Activated CD8-positive, alpha-beta memory T cell treated with anti-CD3 and anti-CD28 coated beads for 48 hours (primary cell): ENCODE measurements at regions not wholly inside any gene's neighbourhood (a gene's known extent, or its start where the extent isn't known, plus 50 kb on each side); places are given as distances from the start of the nearest gene placed in this dataset.

Experiments used
- DNase-seq, 3 experiments: peaks; one replicate each; pipeline ENCODE4 v3.0.0-alpha.2; 2020; ENCODE audit warnings: low read depth in 2 of 3, low spot score in 2 of 3

GRCh38 chr2:217418090-217418489, 558.2 kb upstream of the TNP1 start:
- no peak for DNase-seq

GRCh38 chr2:217417536-217417935, 557.7 kb upstream of the TNP1 start:
- no peak for DNase-seq

GRCh38 chr2:217415316-217415715, 555.5 kb upstream of the TNP1 start:
- DNase-seq = no peak

GRCh38 chr2:217414429-217414828, 554.6 kb upstream of the TNP1 start:
- no peak for DNase-seq

GRCh38 chr2:217413193-217413592, 553.3 kb upstream of the TNP1 start:
- DNase-seq = no peak

GRCh38 chr2:217412721-217413120, 552.9 kb upstream of the TNP1 start:
- DNase-seq = no peak

GRCh38 chr2:217412277-217412676, 552.4 kb upstream of the TNP1 start:
- no peak for DNase-seq

- no peak for DNase-seq
Observed at GRCh38 chr2:217410681-217410960, 550.8 kb upstream of the TNP1 start.

GRCh38 chr2:217409949-217410680, 550.3 kb upstream of the TNP1 start:
- DNase-seq = no peak

GRCh38 chr2:217407362-217407761, 547.5 kb upstream of the TNP1 start:
- no peak for DNase-seq

GRCh38 chr2:217404236-217404760, 544.4 kb upstream of the TNP1 start:
- no peak for DNase-seq

GRCh38 chr2:217402761-217403383, 543.0 kb upstream of the TNP1 start:
- DNase-seq = no peak

- DNase-seq = no peak
Observed at GRCh38 chr2:217402144-217402543, 542.3 kb upstream of the TNP1 start.

- no peak for DNase-seq
Observed at GRCh38 chr2:217399291-217399690, 539.4 kb upstream of the TNP1 start.

GRCh38 chr2:217398860-217399259, 539.0 kb upstream of the TNP1 start:
- DNase-seq = no peak

- no peak for DNase-seq
Observed at GRCh38 chr2:217398101-217398500, 538.2 kb upstream of the TNP1 start.

- no peak for DNase-seq
Observed at GRCh38 chr2:217396586-217396985, 536.7 kb upstream of the TNP1 start.

GRCh38 chr2:217396165-217396564, 536.3 kb upstream of the TNP1 start:
- no peak for DNase-seq

- no peak for DNase-seq
Observed at GRCh38 chr2:217394510-217395351, 534.9 kb upstream of the TNP1 start.

GRCh38 chr2:217393585-217394032, 533.7 kb upstream of the TNP1 start:
- no peak for DNase-seq

GRCh38 chr2:217392930-217393584, 533.2 kb upstream of the TNP1 start:
- no peak for DNase-seq
